Pancreas (tissue), 10 donors: ENCODE measurements at regions not wholly inside any gene's neighbourhood (a gene's known extent, or its start where the extent isn't known, plus 50 kb on each side); places are given as distances from the start of the nearest gene placed in this dataset.

Source experiments
- ATAC-seq, 4 donors: fragments of 200-7000 bp; cut with Tn5 transposase; one replicate each; pipeline versions ENCODE4 v1.8.0 to v1.9.1; 2020; ENCODE audit warnings: mild to moderate bottlenecking in 4 of 4, moderate library complexity in 4 of 4
- DNase-seq, 6 donors: peaks; one replicate each; pipeline ENCODE4 v3.0.0-alpha.2; 2020
- FAIRE-seq: peaks from 2 replicates; lab custom pipeline; 2012; peaks lifted over from hg19 to GRCh38; lab: Jason Lieb, UNC
- H3K27ac ChIP-seq, 4 donors: fragments of 200-600 bp; sonication (generic); 1 replicate in 3 of 4; 2 replicates in 1 of 4; pipeline versions ENCODE4 v1.5.0 to v1.8.0; 2020
- H3K27me3 ChIP-seq, 4 donors: fragments of 200-600 bp; one replicate each; pipeline ENCODE4 v1.8.0; 2021
- H3K36me3 ChIP-seq, 3 donors: fragments of 200-600 bp; sonication (generic) in 1 of 3; one replicate each; pipeline versions ENCODE4 v1.5.0 to v1.8.0; 2020 to 2021
- H3K4me1 ChIP-seq, 3 donors: fragments of 200-600 bp; one replicate each; pipeline ENCODE4 v1.8.0; 2021
- H3K4me3 ChIP-seq, 4 donors: fragments of 200-600 bp; sonication (generic) in 2 of 4; one replicate each; pipeline versions ENCODE4 v1.5.0 to v1.8.0; 2020 to 2021
- H3K9me3 ChIP-seq, 4 donors: fragments of 200-600 bp; one replicate each; pipeline ENCODE4 v1.8.0; 2021
- WGBS, 2 donors: extraction: QIAGEN DNeasy Blood & Tissue Kit; methylation state at CpG; one replicate each; pipeline ENCODE4 v1.1.7; 2013; 5-methylcytosine and 5-hydroxymethylcytosine counted together
- intact Hi-C, 3 donors: fragments of 100-400 bp; cut with DNase I; formaldehyde crosslinking; loops; one replicate each; pipeline versions ENCODE4 v1.11.1 to v1.14.2; 2022
- TF ChIP-seq, protein P1 (sequence below), 4 donors: fragments of 200-600 bp; sonication (generic) in 3 of 4; IDR thresholded peaks; one replicate each; pipeline versions ENCODE4 v1.5.0 to v1.8.0; 2021; ENCODE audit warnings: antibody characterized with exemption in 4 of 4
- donor health status: healthy with polysubstance abuse.
- donor health status: DM: no; HTN: no; CAD: no; lungs with moderate emphysema.
- donor health status: DM: no; HTN: no; CAD: no.
- donor health status: control.
- donor health status: control.
- donor health status: Bipolar disorder and iron deficiency.
- donor health status: DM: yes; HTN: yes; CAD: no.
- donor health status: DM: no; HTN: no; CAD: no.
- donor health status: DM: no; HTN: no; CAD: no.
- donor health status: DM: yes; HTN: yes; CAD: no.

- ATAC-seq (no peak), FAIRE-seq (no peak), DNase-seq (no peak)
- H3K4me3 ChIP-seq, result no peak overlapping the region
- TF ChIP-seq, protein P1, sequence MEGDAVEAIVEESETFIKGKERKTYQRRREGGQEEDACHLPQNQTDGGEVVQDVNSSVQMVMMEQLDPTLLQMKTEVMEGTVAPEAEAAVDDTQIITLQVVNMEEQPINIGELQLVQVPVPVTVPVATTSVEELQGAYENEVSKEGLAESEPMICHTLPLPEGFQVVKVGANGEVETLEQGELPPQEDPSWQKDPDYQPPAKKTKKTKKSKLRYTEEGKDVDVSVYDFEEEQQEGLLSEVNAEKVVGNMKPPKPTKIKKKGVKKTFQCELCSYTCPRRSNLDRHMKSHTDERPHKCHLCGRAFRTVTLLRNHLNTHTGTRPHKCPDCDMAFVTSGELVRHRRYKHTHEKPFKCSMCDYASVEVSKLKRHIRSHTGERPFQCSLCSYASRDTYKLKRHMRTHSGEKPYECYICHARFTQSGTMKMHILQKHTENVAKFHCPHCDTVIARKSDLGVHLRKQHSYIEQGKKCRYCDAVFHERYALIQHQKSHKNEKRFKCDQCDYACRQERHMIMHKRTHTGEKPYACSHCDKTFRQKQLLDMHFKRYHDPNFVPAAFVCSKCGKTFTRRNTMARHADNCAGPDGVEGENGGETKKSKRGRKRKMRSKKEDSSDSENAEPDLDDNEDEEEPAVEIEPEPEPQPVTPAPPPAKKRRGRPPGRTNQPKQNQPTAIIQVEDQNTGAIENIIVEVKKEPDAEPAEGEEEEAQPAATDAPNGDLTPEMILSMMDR (IDR thresholded peaks at IDR 0.05), result no peak
- 70 to 89% methylated on average over 1 of the region's 1 CpG for WGBS, 2 donors
- H3K36me3 ChIP-seq, result no peaks in the 10 kb centered on the region
- no peaks in the 10 kb centered on the region for H3K4me1 ChIP-seq
- H3K27ac ChIP-seq, result no peak overlapping the region
- H3K27me3 ChIP-seq, result no peaks in the 10 kb centered on the region
- no peaks in the 10 kb centered on the region for H3K9me3 ChIP-seq
- intact Hi-C loops, result no loop called here
Observed at GRCh38 chr7:113256883-113257531, 138.7 kb upstream of the SMIM30 start.

GRCh38 chr7:113247198-113247597 lies 128.8 kb upstream of the SMIM30 start:
- Histone ChIP-seq H3K4me3 (no peak overlapping the region), H3K9me3 (no peaks in the 10 kb centered on the region), H3K27ac (no peak overlapping the region), H3K4me1 (no peaks in the 10 kb centered on the region), H3K36me3 (no peaks in the 10 kb centered on the region), H3K27me3 (no peaks in the 10 kb centered on the region)
- FAIRE-seq (no peak), ATAC-seq (no peak), DNase-seq (no peak)
- TF ChIP-seq, protein P1 (IDR thresholded peaks at IDR 0.05), result no peak
- intact Hi-C loops, result no loop called here
- 59 to 72% methylated on average over 3 of the region's 3 CpGs for WGBS, 2 donors

GRCh38 chr7:113246738-113247137 lies 128.4 kb upstream of the SMIM30 start:
- no peak for FAIRE-seq
- Histone ChIP-seq H3K27ac (no peak overlapping the region), H3K27me3 (no peaks in the 10 kb centered on the region), H3K4me1 (no peaks in the 10 kb centered on the region), H3K36me3 (no peaks in the 10 kb centered on the region), H3K9me3 (no peaks in the 10 kb centered on the region), H3K4me3 (no peak overlapping the region)
- no peak for ATAC-seq
- no peak for DNase-seq
- TF ChIP-seq, protein P1 (IDR thresholded peaks at IDR 0.05), result no peak
- intact Hi-C loops, result no loop called here

GRCh38 chr7:113232885-113233284 lies 114.5 kb upstream of the SMIM30 start:
- no peak overlapping the region for H3K27ac ChIP-seq
- FAIRE-seq (no peak), DNase-seq (no peak), ATAC-seq (no peak)
- H3K36me3 ChIP-seq, result no peaks in the 10 kb centered on the region
- no peaks in the 10 kb centered on the region for H3K27me3 ChIP-seq
- H3K4me3 ChIP-seq, result no peak overlapping the region
- intact Hi-C loops, result no loop called here
- 94 to 95% methylated on average over 2 of the region's 2 CpGs for WGBS, 2 donors
- TF ChIP-seq, protein P1 (IDR thresholded peaks at IDR 0.05), result no peak
- H3K9me3 ChIP-seq, result no peaks in the 10 kb centered on the region
- H3K4me1 ChIP-seq, result no peaks in the 10 kb centered on the region

GRCh38 chr7:113230691-113231090 lies 112.3 kb upstream of the SMIM30 start:
- H3K36me3 ChIP-seq, result no peaks in the 10 kb centered on the region
- intact Hi-C loops, result no loop called here
- no peak for ATAC-seq
- H3K27ac ChIP-seq, result no peak overlapping the region
- H3K4me3 ChIP-seq, result no peak overlapping the region
- H3K27me3 ChIP-seq, result no peaks in the 10 kb centered on the region
- H3K4me1 ChIP-seq, result no peaks in the 10 kb centered on the region
- H3K9me3 ChIP-seq, result no peaks in the 10 kb centered on the region
- no peak for DNase-seq
- FAIRE-seq, result no peak
- WGBS, 2 donors, result 85 to 92% methylated on average over 2 of the region's 2 CpGs
- TF ChIP-seq, protein P1 (IDR thresholded peaks at IDR 0.05), result no peak
